Mesodermal cell (in vitro differentiated cells): ENCODE measurements at regions not wholly inside any gene's neighbourhood (a gene's known extent, or its start where the extent isn't known, plus 50 kb on each side); places are given as distances from the start of the nearest gene placed in this dataset.
"Not testable (repeated sequence)": the region's sequence is repeated elsewhere in the genome, so short reads cannot be mapped to it uniquely, and the experiment has no call there.

ENCODE experiments used
- H3K27ac ChIP-seq: 2 replicates; pipeline ENCODE4 v1.7.0; 2013; ENCODE audit warnings: mild to moderate bottlenecking, low read depth, low read length, moderate library complexity; ENCODE audit not compliant: severe bottlenecking
- H3K36me3 ChIP-seq: 2 replicates; pipeline ENCODE4 v1.7.1; 2013; ENCODE audit warnings: mild to moderate bottlenecking, low read length, moderate library complexity; ENCODE audit not compliant: control insufficient read depth, insufficient read depth
- H3K4me1 ChIP-seq: one replicate; pipeline ENCODE4 v1.7.1; 2013; ENCODE audit warnings: mild to moderate bottlenecking, low read length; ENCODE audit not compliant: insufficient read depth, control insufficient read depth, poor library complexity, severe bottlenecking
- H3K4me3 ChIP-seq: 2 replicates; pipeline ENCODE4 v1.7.0; 2013; ENCODE audit warnings: low read length, control low read depth, mild to moderate bottlenecking; ENCODE audit not compliant: insufficient read depth, poor library complexity, severe bottlenecking; ENCODE audit errors: extremely low read depth
- H3K9me3 ChIP-seq: 2 replicates; pipeline ENCODE4 v1.7.1; 2013; ENCODE audit warnings: mild to moderate bottlenecking, low read length, moderate library complexity; ENCODE audit not compliant: control insufficient read depth
- WGBS, 2 experiments: methylation state at CpG; one replicate each; pipeline ENCODE4 v1.1.5; 2013; ENCODE audit warnings: missing lambda C conversion rate in 2 of 2; ENCODE audit not compliant: insufficient coverage in 2 of 2; 5-methylcytosine and 5-hydroxymethylcytosine counted together

DNA sequence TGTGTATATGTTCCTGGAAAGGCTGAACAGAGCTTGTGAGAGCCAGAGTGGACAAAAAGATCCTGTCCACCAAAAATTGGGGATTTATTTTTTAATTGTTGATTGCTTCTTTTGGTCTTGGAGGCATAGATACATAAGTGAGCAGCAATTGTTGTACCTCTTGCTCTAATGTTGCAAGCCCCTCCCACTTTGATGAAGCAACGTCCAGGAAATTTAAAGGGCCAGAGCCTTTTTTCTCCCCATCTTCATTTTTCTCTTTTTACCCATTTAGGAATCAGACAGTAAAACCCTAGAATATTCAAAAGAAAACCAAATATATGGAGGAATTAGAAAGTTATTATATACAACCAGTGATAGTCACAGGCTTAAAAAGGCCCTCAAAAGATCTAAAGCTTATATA lies 871.8 kb upstream of the NRXN1 start:
- Histone ChIP-seq H3K36me3 (no peaks in the 10 kb centered on the region), H3K9me3 (no peaks in the 10 kb centered on the region), H3K27ac (no peak overlapping the region), H3K4me1 (no peaks in the 10 kb centered on the region), H3K4me3 (no peak overlapping the region)
- WGBS, 2 experiments = no CpG with 5 or more reads among the region's 1 CpG

DNA sequence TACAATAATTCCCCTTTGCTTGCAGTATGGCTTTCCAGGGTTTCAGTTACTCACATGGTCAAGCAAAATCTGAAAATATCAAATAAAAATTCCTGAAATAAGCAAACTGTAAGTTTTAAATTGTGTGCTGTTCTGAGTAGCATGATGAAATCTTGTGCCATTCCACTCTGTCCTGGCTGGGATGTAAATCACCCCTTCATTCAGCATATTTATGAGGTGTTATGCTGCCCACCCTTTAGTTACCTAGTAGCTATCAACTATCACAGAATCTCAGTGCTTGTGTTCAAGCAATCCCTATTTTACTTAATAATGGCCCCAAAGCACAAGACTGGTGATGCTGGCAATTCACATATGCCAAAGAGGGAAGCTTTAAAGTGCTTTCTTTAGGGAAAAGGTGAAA lies 867.7 kb upstream of the NRXN1 start:
- no peak overlapping the region for H3K4me3 ChIP-seq
- H3K36me3 ChIP-seq = no peaks in the 10 kb centered on the region
- no peaks in the 10 kb centered on the region for H3K9me3 ChIP-seq
- H3K27ac ChIP-seq = no peak overlapping the region
- H3K4me1 ChIP-seq = no peaks in the 10 kb centered on the region

DNA sequence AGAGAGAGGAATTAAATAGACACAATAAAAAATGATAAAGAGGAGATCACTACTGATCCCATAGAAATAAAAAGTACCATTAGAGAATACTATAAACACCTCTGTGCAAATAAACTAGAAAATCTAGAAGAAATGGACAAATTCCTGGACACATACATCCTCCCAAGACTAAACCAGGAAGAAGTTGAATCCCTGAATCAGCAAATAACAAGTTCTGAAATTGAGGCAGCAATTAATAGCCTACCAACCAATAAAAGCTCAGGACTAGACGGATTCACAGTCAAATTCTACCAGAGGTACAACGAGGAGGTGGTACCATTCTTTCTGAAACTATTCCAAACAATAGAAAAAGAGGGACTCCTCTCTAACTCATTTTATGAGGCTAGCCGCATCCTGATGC lies 862.7 kb upstream of the NRXN1 start:
- H3K4me3 ChIP-seq, H3K36me3 ChIP-seq, H3K4me1 ChIP-seq, H3K9me3 ChIP-seq, H3K27ac ChIP-seq: not testable (repeated sequence)
- 51 to 100% methylated on average over 2 to 3 of the region's 3 CpGs for WGBS, 2 experiments

DNA sequence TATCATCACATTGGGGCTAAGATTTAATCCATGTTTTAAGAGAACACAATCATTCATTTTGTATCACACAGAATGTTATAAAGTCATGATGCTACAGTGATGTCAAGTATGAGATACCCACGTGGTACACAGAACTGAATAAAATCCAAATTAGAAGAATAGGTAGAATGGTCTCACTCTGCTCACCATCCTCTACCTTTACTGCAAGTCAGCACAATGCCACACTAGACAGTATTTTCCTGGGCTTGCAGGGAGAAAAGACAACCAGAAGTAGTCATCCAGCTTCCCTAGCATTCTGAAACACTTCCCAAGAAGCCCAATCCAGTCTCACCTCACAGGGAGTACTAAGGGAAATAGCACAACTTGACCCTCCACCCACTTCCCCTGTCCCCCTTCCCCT lies 856.2 kb upstream of the NRXN1 start:
- H3K9me3 ChIP-seq = no peaks in the 10 kb centered on the region
- no peak overlapping the region for H3K4me3 ChIP-seq
- no CpG with 5 or more reads among the region's 1 CpG for WGBS, 2 experiments

DNA sequence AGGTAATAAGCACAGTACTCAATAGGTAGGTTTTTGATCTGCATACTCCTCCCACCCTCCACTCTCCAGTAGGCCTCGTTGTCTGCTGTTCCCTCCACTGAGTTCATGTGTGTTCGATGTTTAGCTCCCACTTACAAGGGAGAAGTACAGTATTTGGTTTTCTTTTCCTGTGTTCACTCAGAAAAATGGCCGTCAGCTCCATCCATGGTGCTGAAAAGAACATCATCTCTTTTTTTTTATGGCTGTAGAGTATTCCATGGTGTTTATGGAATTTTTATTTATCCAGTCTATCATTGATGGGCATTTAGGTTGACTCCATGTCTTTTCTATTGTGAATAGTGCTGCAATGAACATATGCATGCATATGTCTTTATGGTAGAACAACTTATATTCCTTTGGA lies 849.7 kb upstream of the NRXN1 start:
- Histone ChIP-seq H3K4me3 (no peak overlapping the region), H3K9me3 (no peaks in the 10 kb centered on the region), H3K4me1 (no peaks in the 10 kb centered on the region), H3K27ac (no peak overlapping the region), H3K36me3 (no peaks in the 10 kb centered on the region)
- 100% methylated on average over 2 of the region's 3 CpGs; no CpG with 5 or more reads in 1 of the 2 experiments for WGBS, 2 experiments

More for the DNA sequence above, 856.2 kb upstream of the NRXN1 start:
- Histone ChIP-seq H3K36me3 (no peaks in the 10 kb centered on the region), H3K4me1 (no peaks in the 10 kb centered on the region), H3K27ac (no peak overlapping the region)

DNA sequence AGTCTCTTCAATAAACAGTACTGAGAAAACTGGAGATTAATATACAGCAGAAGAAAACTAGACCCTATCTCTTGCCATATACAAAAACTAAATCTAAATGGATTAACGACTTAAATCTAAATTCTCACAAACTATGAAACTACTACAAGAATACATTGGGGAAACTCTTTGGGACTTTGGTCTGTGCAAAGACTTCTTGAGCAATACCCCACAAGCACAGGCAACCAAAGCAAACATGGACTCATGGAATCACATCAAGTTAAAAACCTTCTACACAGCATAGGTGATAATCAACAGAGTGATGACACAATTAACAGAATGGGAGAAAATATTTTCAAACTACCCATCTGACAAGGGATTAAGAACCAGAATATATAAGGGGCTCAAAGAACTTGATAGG lies 848.2 kb upstream of the NRXN1 start:
- Histone ChIP-seq H3K4me1 (no peaks in the 10 kb centered on the region), H3K27ac (no peak overlapping the region), H3K9me3 (no peaks in the 10 kb centered on the region), H3K4me3 (no peak overlapping the region), H3K36me3 (no peaks in the 10 kb centered on the region)
- no CpG with 5 or more reads among the region's 1 CpG for WGBS, 2 experiments

DNA sequence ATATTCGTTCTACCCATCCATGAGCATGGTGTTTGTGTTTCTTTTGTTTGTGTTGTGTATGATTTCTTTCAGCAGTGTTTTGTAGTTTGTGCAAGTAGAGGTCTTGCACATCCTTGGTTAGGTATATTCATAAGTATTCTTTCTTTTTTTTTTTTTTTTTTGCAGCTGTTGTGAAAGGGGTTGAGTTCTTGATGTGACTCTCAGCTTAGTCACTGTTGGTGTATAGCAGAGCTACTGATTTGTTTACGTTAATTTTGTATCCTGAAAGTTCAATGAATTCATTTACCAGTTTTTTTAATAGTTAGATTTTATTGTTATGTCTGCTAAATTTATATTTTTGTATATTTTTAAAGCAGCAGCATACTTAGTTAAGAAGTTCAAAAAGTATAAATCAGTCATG lies 834.4 kb upstream of the NRXN1 start:
- Histone ChIP-seq H3K9me3 (no peaks in the 10 kb centered on the region), H3K27ac (no peak overlapping the region), H3K36me3 (no peaks in the 10 kb centered on the region), H3K4me1 (no peaks in the 10 kb centered on the region), H3K4me3 (no peak overlapping the region)
- WGBS, 2 experiments = no CpG with 5 or more reads among the region's 2 CpGs

DNA sequence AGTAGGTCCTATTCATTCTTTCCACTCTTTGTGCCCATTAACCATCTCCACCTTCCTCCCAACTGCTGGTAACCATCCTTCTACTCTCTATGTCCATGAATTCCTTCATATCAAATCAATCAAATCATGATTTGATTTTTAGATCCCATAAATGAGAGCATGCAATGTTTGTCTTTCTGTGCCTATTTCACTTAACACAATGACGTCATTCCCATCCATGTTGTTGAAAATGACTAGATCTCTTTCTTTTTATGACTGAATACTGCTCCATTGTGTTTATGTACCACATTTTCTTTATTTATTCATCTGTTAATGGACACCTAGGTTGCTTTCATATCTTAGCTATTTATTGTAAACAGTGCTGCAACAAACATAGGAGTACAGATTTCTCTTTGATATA lies 827.3 kb upstream of the NRXN1 start:
- Histone ChIP-seq H3K4me1 (no peaks in the 10 kb centered on the region), H3K9me3 (no peaks in the 10 kb centered on the region), H3K4me3 (no peak overlapping the region), H3K36me3 (no peaks in the 10 kb centered on the region), H3K27ac (no peak overlapping the region)
- WGBS, 2 experiments = 100% methylated on average over 1 of the region's 1 CpG; no CpG with 5 or more reads in 1 of the 2 experiments

DNA sequence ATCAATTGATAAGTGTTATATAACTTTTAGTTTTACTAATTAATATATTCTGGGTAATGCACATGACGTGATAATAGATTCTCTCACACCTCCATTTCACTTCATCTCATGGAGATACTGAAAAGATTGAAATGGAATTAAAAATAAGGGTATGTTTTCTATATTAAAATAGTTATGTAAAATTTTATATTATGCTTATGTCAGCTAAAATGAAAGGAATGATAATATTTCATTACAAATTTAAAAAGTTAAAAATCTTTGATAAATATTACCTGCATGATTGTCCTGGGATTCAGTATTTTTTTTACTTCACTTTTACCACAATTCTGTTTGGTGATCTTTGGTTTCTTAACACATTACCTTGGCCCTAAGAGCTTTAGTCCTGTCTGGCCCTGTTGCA lies 823.8 kb upstream of the NRXN1 start:
- Histone ChIP-seq H3K9me3 (no peaks in the 10 kb centered on the region), H3K4me1 (no peaks in the 10 kb centered on the region), H3K27ac (no peak overlapping the region), H3K36me3 (no peaks in the 10 kb centered on the region), H3K4me3 (no peak overlapping the region)
- WGBS, 2 experiments = no CpG with 5 or more reads among the region's 1 CpG

DNA sequence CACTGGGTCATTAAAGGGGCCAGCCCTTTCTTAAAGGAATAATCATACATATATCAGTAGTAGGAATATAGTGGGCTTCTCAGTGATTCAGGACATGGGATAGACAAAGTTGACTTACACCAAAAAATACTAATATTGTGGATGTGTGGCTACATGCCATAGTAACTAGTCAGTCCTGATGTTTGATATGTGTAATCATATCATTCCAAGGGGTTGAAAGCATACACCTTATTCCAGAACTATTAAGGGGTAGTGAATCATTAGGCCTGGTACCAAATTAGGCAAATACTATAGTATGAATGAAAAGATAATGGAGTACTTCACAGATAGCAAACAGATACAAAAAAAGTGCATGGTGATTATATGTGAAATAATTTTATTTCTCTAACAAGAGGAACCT lies 814.9 kb upstream of the NRXN1 start:
- no peaks in the 10 kb centered on the region for H3K9me3 ChIP-seq
- no peak overlapping the region for H3K27ac ChIP-seq
- H3K36me3 ChIP-seq = no peaks in the 10 kb centered on the region
- no peak overlapping the region for H3K4me3 ChIP-seq
- H3K4me1 ChIP-seq = no peaks in the 10 kb centered on the region

DNA sequence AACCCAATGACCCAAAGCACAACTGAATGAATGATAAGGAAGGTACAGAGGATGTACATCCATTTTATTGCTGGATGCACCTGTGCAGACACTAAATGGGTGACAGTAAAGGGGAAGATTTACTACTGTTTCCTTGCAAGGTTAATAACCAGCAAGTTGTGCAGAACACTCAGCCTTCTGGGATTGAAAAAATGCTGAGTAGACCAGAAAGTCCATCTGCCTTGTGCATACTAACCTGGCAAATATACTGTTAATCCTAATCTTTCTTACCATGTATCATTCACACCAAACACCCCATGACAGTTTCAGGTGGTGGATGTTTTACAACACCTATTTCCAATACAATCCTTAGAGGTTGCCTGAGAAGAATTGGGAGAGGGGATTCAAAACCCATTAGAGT lies 814.1 kb upstream of the NRXN1 start:
- no peaks in the 10 kb centered on the region for H3K9me3 ChIP-seq
- H3K36me3 ChIP-seq = no peaks in the 10 kb centered on the region
- no peaks in the 10 kb centered on the region for H3K4me1 ChIP-seq
- H3K4me3 ChIP-seq = no peak overlapping the region
- H3K27ac ChIP-seq = no peak overlapping the region

DNA sequence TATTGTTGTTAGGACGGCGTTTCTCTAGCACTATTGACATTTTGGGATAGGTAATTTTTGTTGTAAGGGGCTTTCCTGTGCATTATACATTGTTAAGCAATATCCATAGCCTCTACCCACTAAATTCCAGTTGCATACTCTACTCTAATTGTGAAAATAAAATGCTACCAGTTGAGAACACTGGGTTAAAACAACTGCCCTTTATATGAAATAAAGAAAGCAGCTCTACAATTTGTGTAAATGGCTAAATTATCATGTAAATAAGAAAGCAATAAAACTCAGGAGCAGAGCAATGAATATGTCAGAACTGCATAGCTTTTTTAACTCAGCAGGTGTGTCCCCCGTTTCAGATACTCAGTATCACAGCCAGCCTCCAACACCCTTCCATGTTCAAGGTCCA lies 812.7 kb upstream of the NRXN1 start:
- H3K9me3 ChIP-seq = no peaks in the 10 kb centered on the region
- no peaks in the 10 kb centered on the region for H3K36me3 ChIP-seq
- H3K4me1 ChIP-seq = no peaks in the 10 kb centered on the region
- H3K4me3 ChIP-seq = no peak overlapping the region
- WGBS, 2 experiments = 63 to 100% methylated on average over 1 of the region's 3 CpGs
- no peak overlapping the region for H3K27ac ChIP-seq
